ENCODE measurements at regions not wholly inside any gene's neighbourhood (a gene's known extent, or its start where the extent isn't known, plus 50 kb on each side); places are given as distances from the start of the nearest gene placed in this dataset.
"Not testable (repeated sequence)": the region's sequence is repeated elsewhere in the genome, so short reads cannot be mapped to it uniquely, and the experiment has no call there.

DNA sequence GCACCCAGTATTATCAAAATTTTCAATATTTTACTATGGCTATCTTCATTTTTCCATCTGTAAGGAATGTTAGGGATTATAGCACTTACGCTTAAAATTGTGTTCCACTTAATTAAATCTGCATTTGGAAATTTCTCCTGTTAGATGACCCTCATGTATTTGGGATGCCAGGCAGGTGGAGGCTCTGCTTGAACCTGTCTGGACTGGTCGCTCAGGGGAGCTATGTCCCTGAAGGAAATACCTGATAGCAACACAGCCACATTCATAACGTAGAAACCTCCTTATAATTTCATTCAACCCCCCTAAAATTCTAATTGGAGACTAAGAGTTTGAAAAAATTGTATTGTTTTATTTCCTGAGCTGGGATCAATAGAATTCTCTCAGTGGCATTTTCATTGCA, 636.0 kb upstream of the MMS22L start:
- in situ Hi-C loops (cut with HindIII; ENCODE audit: low pct_unique_long_range_greater_than_20kb, low sequenced_read_pairs): no loop called here

GRCh38 chr6:97919631-97920030, 636.6 kb upstream of the MMS22L start:
- no peak for DNase-seq (ENCODE audit: low read depth)
- in situ Hi-C loops (cut with HindIII; ENCODE audit: low pct_unique_long_range_greater_than_20kb, low sequenced_read_pairs): no loop called here

More for the DNA sequence above, 636.0 kb upstream of the MMS22L start:
- no peak for DNase-seq (ENCODE audit: low read depth)

GRCh38 chr6:97923249-97923648, 640.2 kb upstream of the MMS22L start:
- DNase-seq (ENCODE audit: low read depth): no peak
- in situ Hi-C loops (cut with HindIII; ENCODE audit: low pct_unique_long_range_greater_than_20kb, low sequenced_read_pairs): no loop called here

GRCh38 chr6:97925504-97925903, 642.5 kb upstream of the MMS22L start:
- in situ Hi-C loops (cut with HindIII; ENCODE audit: low pct_unique_long_range_greater_than_20kb, low sequenced_read_pairs): no loop called here
- no peak for DNase-seq (ENCODE audit: low read depth)

DNA sequence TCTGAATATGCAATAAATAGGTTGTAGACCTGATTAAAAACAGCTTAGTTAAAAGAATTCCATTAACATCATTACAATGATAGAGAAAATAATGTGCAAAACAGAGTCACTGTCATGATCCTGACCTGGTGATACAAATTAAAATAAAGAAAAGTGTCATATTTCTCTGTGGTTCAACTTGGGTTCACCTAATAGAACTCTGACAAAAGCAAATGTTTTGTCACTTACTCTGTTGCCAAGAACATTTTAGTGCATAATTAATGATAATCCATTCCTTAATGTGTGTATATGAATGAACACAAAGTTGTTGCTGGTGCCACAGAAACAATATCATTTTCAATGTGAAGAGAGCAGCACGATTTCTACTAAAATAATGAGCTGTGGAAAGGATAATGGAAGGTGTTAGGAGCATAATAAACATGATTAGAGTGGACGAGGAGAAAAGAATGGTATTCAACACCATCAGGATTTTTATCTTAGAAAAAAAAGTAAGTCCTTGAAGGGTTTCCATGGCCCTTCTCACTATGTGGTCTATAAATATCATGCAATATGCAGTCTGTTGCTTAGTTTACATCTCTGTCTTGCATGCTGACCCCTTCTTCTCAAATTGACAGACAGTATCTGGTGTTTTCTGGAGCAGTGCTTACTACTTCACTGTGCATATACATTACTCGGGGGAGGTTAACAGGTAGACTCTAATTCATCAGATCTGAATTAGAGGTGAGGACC, 656.6 kb upstream of the MMS22L start:
- DNase-seq (ENCODE audit: low read depth): no peak
- in situ Hi-C loops (cut with HindIII; ENCODE audit: low pct_unique_long_range_greater_than_20kb, low sequenced_read_pairs): no loop called here

DNA sequence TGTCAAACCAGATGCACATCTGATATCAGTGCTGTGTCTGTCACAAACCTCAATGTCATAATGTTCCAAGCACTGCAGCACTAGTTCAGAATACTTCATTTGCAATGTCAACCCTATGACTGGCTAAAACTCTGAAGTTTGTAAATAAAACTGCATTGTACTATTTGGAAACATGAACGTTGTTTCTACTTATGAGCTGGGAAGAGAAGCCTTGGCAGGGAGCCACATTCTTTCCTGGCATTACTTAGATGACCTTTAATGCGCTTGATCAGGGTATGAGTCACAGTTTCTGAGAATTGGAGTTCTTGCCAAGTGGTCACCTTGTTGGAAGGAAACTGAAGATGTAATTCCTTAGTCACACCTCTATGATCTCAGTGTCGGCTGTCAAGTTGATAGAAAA, 664.8 kb upstream of the MMS22L start:
- peak; percentile 87 for DNase-seq (ENCODE audit: low read depth)
- in situ Hi-C loops (cut with HindIII; ENCODE audit: low pct_unique_long_range_greater_than_20kb, low sequenced_read_pairs): no loop called here

GRCh38 chr6:97958134-97958533, 675.1 kb upstream of the MMS22L start:
- DNase-seq (ENCODE audit: low read depth): peak; percentile 11
- in situ Hi-C loops (cut with HindIII; ENCODE audit: low pct_unique_long_range_greater_than_20kb, low sequenced_read_pairs): no loop called here

- DNase-seq (ENCODE audit: low read depth): no peak
- in situ Hi-C loops (cut with HindIII; ENCODE audit: low pct_unique_long_range_greater_than_20kb, low sequenced_read_pairs): no loop called here
Observed at GRCh38 chr6:97963193-97963592, 680.2 kb upstream of the MMS22L start.

DNA sequence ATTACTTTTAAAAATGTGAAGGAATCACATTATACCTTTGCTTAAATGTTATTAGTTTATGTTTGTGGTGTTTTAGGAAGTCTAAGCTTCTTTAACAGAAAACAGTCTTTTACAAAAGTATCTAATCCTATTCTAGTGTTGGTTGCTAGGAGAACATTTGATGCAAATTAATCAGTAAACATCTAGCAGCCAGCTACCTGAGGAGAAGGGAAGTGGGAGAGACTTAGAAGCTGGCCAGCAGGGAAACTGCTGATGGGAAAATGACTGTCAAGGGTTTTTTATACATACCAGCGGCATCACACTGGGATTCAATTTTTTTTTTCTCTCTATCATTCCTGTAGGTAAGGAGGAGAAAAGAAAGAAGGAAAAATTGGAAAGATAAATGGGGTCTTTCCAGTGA, 686.0 kb upstream of the MMS22L start:
- in situ Hi-C loops (cut with HindIII; ENCODE audit: low pct_unique_long_range_greater_than_20kb, low sequenced_read_pairs): no loop called here

DNA sequence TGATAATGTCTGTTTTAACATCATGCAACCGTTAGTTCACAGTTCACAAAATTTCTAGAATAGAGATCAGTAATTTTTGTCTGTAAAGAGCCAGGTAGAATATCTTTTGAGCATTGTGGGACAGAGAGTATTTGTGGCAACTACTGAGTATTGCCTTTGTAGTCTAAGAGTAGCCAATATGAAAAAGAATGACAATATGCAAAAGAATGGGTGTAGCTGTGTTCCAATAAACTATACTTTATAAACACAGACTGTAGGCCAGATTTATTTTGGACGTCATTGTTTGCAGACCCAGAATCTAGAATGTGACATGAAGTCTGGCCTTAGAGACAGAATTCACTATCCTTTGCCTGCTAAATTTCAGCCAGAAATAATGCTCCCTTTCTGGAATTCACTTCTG, 694.1 kb upstream of the MMS22L start:
- in situ Hi-C loops (cut with HindIII; ENCODE audit: low pct_unique_long_range_greater_than_20kb, low sequenced_read_pairs): no loop called here
- no peak for DNase-seq (ENCODE audit: low read depth)

More for the DNA sequence above, 686.0 kb upstream of the MMS22L start:
- no peak for DNase-seq (ENCODE audit: low read depth)

- in situ Hi-C loops (cut with HindIII; ENCODE audit: low pct_unique_long_range_greater_than_20kb, low sequenced_read_pairs): no loop called here
- DNase-seq (ENCODE audit: low read depth): no peak
Observed at GRCh38 chr6:97978855-97979271, 695.8 kb upstream of the MMS22L start.

- DNase-seq (ENCODE audit: low read depth); in situ Hi-C loops (cut with HindIII; ENCODE audit: low pct_unique_long_range_greater_than_20kb, low sequenced_read_pairs): not testable (repeated sequence)
Observed at GRCh38 chr6:97979285-97979684, 696.3 kb upstream of the MMS22L start.

GRCh38 chr6:97989451-97989850, 706.4 kb upstream of the MMS22L start:
- in situ Hi-C loops (cut with HindIII; ENCODE audit: low pct_unique_long_range_greater_than_20kb, low sequenced_read_pairs): no loop called here
- DNase-seq (ENCODE audit: low read depth): no peak

DNA sequence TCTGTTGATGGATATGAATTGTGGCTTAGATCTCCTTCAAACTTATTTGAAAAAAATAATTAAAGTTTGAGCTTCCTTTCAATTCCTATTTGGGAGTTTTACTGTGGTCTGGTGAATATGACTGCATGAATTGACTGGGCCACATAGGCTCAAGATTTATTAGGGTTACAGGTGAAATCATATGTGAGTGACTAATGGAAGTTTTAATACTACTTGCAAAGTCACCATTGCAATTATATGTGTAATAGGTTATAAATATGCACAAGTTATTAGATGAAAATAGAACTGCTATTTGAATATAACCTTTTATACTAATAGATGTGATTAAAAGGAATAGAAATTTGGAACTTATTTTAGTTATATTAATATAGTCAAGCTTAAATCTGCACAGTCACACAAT, 712.1 kb upstream of the MMS22L start:
- in situ Hi-C loops (cut with HindIII; ENCODE audit: low pct_unique_long_range_greater_than_20kb, low sequenced_read_pairs): no loop called here
- DNase-seq (ENCODE audit: low read depth): no peak

DNA sequence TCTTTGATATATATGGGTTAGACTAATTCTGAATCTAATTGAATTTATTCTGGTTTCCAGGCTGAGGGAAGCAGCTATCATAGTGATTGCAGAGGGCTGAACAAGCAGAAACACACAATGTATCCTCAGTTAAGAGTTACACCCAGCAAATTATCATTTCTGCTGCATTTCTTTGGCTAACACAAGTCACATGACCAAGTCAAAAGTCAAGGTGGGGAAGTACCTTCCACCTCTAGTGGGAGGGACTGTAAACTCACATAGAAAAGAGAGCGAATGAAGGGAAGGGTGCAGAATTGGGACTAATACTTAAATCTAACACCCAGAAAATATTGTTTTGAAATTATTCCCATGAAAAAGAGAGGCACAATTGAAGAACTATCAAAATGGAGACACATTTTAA, 719.7 kb upstream of the MMS22L start:
- in situ Hi-C loops (cut with HindIII; ENCODE audit: low pct_unique_long_range_greater_than_20kb, low sequenced_read_pairs): no loop called here
- no peak for DNase-seq (ENCODE audit: low read depth)

DNA sequence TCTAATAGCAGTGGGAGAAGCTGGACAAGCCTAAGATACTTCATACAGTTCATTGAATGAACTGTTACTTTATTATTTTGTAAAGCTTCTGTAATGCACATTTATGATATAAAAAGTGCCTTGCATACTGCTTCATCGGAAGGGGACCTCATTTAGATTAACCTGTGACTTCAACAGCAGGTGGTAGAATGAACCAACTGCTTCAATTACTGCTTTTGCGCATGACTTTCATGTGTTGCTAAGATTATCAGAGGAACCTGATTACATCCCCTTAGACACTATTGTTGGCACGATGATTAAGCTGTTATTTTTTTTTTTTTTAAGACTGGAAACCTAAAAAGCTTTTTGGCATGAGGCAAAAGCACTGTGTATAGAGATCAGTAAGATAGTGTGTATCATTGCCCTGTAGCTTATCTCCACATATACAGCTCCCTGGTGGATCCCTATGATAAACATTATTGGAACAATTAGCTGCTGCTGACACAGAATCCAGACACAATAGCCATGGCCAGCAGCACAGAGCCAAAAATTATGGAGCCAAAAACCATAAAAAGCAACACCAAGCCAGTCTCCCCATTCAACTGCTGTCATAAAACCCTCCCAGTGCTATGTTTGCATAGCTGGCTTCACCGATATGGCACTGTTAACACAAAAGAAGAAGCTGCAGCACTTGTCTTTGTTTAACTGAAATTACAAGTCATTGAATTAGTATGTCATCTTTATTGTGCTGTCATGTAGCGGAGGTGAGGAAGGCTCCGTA, 731.6 kb upstream of the MMS22L start:
- no peak for DNase-seq (ENCODE audit: low read depth)
- in situ Hi-C loops (cut with HindIII; ENCODE audit: low pct_unique_long_range_greater_than_20kb, low sequenced_read_pairs): no loop called here

DNA sequence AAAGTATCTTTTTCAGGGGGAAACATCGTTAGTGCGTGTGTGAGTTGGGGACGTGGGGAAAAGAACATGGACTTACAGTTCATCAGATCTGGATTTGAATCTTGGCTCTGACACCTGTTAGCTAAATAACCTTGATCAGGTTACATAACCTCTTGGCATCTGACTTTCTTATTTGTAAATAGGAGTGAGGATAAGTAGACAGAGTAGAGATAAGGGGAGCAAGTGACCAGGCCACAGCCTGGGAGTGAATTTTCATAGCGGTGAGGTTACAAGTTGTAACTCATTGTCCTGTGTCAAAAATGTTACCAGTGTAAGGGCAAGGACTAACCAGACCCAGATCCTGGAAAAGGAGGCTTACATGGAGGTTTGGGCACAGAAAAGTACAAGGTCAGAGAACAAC, 733.5 kb upstream of the MMS22L start:
- in situ Hi-C loops (cut with HindIII; ENCODE audit: low pct_unique_long_range_greater_than_20kb, low sequenced_read_pairs): no loop called here
- no peak for DNase-seq (ENCODE audit: low read depth)

GRCh38 chr6:98020222-98020621, 737.2 kb upstream of the MMS22L start:
- in situ Hi-C loops (cut with HindIII; ENCODE audit: low pct_unique_long_range_greater_than_20kb, low sequenced_read_pairs): no loop called here

GRCh38 chr6:98024359-98024758, 741.3 kb upstream of the MMS22L start:
- DNase-seq (ENCODE audit: low read depth): no peak
- in situ Hi-C loops (cut with HindIII; ENCODE audit: low pct_unique_long_range_greater_than_20kb, low sequenced_read_pairs): no loop called here

More at GRCh38 chr6:98020222-98020621, 737.2 kb upstream of the MMS22L start:
- no peak for DNase-seq (ENCODE audit: low read depth)

GRCh38 chr6:98027898-98028297, 744.9 kb upstream of the MMS22L start:
- no peak for DNase-seq (ENCODE audit: low read depth)
- in situ Hi-C loops (cut with HindIII; ENCODE audit: low pct_unique_long_range_greater_than_20kb, low sequenced_read_pairs): no loop called here
